Coronary artery (tissue), 2 donors: ENCODE measurements at regions not wholly inside any gene's neighbourhood (a gene's known extent, or its start where the extent isn't known, plus 50 kb on each side); places are given as distances from the start of the nearest gene placed in this dataset.

Experiments used
- DNase-seq: peaks from one replicate; pipeline ENCODE4 v3.0.0-alpha.2; 2017; ENCODE audit warnings: low spot score
- H3K27ac ChIP-seq, 2 donors: fragments of 200-600 bp; sonication (generic); one replicate each; pipeline ENCODE4 v1.5.1; 2016 to 2019
- H3K4me3 ChIP-seq: fragments of 200-600 bp; sonication (generic); 2 replicates; pipeline ENCODE4 v1.5.1; 2016; ENCODE audit warnings: mild to moderate bottlenecking, moderate library complexity
- TF ChIP-seq, protein P1 (sequence below): fragments of 200-600 bp; sonication (generic); IDR thresholded peaks from one replicate; pipeline ENCODE4 v1.5.1; 2019; ENCODE audit warnings: antibody characterized with exemption

DNA sequence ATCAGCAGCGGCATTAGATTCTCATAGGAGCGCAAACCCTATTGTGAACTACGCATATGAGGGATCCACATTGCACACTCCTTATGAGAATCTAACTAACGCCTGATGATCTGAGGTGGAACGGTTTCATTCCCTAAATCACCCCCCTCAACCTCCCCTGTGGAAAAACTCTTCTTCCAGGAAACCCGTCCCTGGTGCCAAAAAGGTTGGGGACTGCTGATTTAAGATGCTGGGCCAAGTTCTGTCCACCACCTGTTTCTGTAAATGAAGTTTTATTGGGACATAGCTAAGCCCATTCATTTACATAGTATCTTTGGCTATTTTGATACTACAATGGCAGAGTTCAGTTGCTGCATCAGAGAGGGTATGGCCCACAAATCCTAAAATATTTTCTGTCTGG lies 268.2 kb upstream of the PRDM1 start:
- H3K4me3 ChIP-seq, result no peak overlapping the region
- DNase-seq, result no peak
- no peak overlapping the region for H3K27ac ChIP-seq
- TF ChIP-seq, protein P1, sequence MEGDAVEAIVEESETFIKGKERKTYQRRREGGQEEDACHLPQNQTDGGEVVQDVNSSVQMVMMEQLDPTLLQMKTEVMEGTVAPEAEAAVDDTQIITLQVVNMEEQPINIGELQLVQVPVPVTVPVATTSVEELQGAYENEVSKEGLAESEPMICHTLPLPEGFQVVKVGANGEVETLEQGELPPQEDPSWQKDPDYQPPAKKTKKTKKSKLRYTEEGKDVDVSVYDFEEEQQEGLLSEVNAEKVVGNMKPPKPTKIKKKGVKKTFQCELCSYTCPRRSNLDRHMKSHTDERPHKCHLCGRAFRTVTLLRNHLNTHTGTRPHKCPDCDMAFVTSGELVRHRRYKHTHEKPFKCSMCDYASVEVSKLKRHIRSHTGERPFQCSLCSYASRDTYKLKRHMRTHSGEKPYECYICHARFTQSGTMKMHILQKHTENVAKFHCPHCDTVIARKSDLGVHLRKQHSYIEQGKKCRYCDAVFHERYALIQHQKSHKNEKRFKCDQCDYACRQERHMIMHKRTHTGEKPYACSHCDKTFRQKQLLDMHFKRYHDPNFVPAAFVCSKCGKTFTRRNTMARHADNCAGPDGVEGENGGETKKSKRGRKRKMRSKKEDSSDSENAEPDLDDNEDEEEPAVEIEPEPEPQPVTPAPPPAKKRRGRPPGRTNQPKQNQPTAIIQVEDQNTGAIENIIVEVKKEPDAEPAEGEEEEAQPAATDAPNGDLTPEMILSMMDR, result no peak

DNA sequence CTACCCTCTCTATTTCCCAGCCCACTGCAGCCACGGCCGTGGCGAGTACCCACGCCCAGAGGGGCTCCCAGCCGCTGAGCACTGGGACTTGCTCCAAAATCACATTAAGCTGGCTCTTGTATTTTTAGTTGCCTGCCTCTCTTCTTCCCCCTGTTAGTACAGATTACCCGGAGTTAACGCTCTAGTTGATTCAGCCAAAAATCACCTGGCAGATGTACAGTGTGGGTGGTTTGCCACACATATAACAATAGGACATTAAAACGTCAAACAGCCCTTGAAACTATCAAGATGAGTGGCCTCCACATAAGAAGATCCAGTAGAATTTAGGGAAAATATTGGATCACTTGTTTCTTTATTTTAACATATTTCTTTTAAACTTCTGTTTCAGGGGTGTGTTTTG lies 268.8 kb upstream of the PRDM1 start:
- no peak overlapping the region for H3K27ac ChIP-seq
- TF ChIP-seq, protein P1, result no peak
- DNase-seq, result no peak
- no peak overlapping the region for H3K4me3 ChIP-seq

- H3K4me3 ChIP-seq, result no peak overlapping the region
- TF ChIP-seq, protein P1, result no peak
- H3K27ac ChIP-seq, result no peak overlapping the region
- DNase-seq, result no peak
Observed at GRCh38 chr6:105816847-105817246, 269.3 kb upstream of the PRDM1 start.

GRCh38 chr6:105815661-105816555 lies 270.2 kb upstream of the PRDM1 start:
- TF ChIP-seq, protein P1, result no peak

GRCh38 chr6:105814745-105815536 lies 271.2 kb upstream of the PRDM1 start:
- no peak for DNase-seq
- H3K4me3 ChIP-seq, result no peak overlapping the region
- no peak overlapping the region for H3K27ac ChIP-seq
- TF ChIP-seq, protein P1, result no peak

More at GRCh38 chr6:105815661-105816555, 270.2 kb upstream of the PRDM1 start:
- H3K27ac ChIP-seq, result no peak overlapping the region
- DNase-seq, result no peak
- no peak overlapping the region for H3K4me3 ChIP-seq

GRCh38 chr6:105810922-105811482 lies 275.1 kb upstream of the PRDM1 start:
- Histone ChIP-seq H3K27ac (no peak overlapping the region), H3K4me3 (no peak overlapping the region)
- no peak for DNase-seq
- TF ChIP-seq, protein P1, result no peak
